ENCODE measurements at regions not wholly inside any gene's neighbourhood (a gene's known extent, or its start where the extent isn't known, plus 50 kb on each side); places are given as distances from the start of the nearest gene placed in this dataset.
"Not testable (repeated sequence)": the region's sequence is repeated elsewhere in the genome, so short reads cannot be mapped to it uniquely, and the experiment has no call there.

DNA sequence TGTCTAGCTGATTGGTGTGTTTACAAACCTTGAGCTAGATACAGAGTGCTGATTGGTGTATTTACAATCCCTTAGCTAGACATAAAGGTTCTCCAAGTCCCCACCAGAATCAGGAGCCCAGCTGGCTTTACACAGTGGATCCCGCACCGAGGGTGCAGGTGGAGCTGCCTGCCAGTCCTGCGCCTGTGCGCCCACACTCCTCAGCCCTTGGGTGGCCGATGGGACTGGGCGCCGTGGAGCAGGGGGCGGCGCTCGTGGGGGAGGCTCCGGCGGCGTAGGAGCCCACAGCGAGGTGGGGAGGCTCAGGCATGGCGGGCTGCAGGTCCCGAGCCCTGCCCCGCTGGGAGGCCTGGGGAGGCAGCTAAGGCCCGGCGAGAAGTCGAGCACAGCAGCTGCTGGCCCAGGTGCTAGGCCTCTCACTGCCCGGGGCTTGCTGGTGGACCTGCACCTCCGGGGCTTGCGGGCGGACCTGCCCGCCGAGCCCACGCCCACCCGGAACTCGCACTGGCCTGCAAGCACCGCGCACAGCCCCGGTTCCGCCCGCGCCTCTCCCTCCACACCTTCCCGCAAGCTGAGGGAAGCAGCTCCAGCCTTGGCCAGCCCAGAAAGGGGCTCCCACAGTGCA lies 51.0 kb upstream of the CDYL start:
- DNase-seq, result not testable (repeated sequence)

GRCh38 chr6:4724727-4725126 lies 51.5 kb upstream of the CDYL start:
- not testable (repeated sequence) for DNase-seq

GRCh38 chr6:4723383-4723782 lies 52.8 kb upstream of the CDYL start:
- DNase-seq, result no peak

- not testable (repeated sequence) for DNase-seq
Observed at GRCh38 chr6:4721368-4721767, 54.8 kb upstream of the CDYL start.

GRCh38 chr6:4719491-4719890 lies 56.7 kb upstream of the CDYL start:
- no peak for DNase-seq

DNA sequence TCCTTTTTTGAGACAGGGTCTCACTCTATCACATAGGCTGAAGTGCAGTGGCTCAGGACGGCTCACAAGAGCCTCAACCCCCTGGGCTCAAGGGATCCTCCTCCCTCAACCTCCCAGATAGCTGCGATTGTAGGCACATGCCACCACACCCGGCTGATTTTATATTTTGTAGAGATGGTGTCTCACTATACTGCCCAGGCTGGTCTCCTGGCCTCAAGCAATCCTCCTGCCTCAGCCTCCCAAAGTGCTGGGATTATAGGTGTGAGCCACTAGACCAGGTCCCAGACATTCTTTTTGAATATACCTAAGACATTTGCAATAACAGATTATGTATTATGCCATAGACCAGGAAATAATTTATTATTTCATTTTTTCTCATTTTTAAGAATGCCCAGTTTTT lies 58.3 kb upstream of the CDYL start:
- DNase-seq, result no peak

DNA sequence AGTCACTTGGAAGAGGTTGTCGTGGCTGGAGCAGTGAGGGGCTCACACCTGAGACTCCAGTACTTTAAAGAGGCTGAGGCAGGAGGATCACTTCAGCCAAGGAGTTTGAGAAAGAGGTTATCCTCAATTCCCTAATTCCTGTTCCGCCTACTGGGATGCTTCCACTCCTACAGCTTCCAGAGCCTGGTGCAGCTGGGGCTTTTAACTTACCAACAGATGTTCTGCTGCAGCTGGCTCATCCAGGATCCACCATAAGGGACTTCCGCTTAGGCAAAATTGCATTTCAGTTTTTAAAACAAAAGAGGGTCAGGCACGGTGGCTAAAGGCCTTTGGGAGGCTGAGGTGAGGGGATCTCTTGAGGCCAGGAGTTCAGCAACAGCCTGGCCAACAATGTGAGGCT lies 59.1 kb upstream of the CDYL start:
- DNase-seq, result no peak

- no peak for DNase-seq
Observed at GRCh38 chr6:4714961-4715501, 61.2 kb upstream of the CDYL start.

DNA sequence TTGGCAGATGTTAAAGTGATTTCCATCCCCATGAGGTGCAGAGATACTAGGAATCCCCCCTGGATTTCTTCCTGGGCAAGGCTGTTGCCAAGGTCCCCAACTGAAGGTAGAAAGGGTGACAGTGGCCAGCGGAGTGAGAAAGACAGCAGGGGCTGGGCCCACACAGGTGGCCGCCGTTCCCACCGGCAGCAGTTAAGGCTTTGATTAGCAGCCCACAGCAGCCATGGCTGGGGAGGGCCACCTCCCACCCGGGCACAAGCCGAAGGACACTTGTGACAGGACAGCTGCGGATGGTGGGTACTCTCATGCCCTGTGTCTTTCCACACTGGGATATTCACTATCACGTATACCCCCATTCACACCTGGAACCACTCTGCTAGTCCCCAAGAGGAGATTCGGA lies 63.9 kb upstream of the CDYL start:
- DNase-seq, result no peak

DNA sequence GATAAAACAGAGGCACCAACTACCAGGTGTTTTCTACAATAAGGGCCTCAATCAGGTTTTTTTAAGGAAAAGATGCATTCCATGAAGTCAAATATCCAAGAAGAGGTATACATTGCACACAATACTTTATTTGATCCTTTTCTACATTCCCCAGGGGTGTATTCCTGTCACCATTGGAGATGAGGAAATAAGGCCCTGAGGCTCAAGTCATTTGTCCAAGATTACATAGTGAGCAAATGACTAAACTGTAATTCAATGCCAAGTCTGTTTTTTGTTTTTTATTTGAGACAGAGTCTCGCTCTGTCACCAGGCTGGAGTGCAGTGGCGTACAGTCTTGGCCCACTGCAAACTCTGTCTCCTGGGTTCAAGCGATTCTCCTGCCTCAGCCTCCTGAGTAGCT lies 69.2 kb upstream of the CDYL start:
- DNase-seq, result no peak

- no peak for DNase-seq
Observed at GRCh38 chr6:4705809-4706208, 70.4 kb upstream of the CDYL start.

GRCh38 chr6:4703382-4703781 lies 72.8 kb upstream of the CDYL start:
- DNase-seq, result no peak

DNA sequence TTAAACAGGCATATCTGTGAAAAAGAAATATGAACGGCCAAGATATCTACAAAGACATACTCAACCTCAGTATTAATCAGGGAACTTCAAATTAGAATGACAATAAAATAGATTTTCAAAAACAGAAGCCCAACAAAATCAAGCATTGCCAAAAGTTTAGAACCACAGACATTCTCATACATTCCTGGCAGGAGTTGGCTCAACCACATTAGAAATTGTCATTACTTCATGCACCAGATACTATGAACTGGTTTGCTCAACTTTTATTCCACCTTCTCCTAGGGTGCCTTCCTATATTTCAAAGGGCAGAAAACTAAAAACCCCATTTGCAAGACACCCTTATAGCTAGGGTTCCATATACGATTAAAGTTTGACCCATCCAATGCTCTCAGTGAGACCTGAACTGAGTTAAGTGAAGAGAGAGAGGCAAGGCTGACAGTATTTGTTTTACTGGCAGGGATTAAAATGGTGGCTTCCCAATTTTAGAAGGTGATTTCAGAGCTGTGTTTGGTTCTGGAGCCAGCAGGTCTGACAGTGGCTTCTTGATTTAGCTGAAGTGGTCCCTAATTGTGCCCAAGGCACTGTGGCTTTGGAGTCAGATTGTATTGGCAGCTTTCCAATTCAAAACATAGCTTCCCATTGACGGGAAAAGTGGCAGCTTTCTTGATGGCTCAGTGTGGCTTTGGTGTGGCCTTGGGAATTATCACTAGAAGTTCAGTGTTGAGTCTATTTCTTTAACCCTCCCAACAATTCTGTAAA lies 77.1 kb upstream of the CDYL start:
- no peak for DNase-seq

DNA sequence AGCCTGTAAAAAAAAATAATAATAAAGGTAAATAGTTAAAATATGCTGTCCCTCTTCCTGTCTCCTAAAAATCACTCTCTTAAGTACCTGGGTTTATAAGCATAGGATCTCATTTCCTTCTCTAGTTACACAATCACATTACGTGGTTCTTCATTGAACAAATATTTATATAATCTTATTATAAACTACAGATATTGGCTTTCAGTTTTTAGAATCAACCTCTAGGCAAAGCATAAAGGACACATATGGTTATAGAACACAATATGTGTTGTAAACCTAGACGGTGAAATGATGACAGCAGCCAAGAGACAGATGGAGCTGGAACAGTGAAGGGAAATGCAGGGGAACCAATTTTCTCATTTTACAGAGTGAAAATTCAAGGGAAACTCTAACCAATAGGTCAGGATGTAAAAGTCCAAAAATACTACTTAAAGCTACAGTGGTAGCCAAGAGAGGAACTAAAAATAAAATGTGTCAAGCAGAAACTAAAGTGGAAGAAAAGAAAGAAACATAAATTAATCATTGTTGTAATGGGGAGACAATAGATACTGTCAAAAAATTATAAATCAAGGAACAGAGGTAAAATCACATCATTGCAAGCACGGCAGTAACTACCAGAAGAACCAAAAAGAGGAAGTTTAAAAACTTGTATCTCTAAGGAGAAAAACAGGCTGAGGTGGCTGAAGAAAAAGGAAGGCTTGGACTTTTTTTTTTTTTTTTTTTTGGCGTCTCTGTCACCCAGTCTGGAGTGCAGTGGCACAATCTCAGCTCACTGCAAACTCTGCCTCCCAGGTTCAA lies 82.8 kb upstream of the CDYL start:
- no peak for DNase-seq

DNA sequence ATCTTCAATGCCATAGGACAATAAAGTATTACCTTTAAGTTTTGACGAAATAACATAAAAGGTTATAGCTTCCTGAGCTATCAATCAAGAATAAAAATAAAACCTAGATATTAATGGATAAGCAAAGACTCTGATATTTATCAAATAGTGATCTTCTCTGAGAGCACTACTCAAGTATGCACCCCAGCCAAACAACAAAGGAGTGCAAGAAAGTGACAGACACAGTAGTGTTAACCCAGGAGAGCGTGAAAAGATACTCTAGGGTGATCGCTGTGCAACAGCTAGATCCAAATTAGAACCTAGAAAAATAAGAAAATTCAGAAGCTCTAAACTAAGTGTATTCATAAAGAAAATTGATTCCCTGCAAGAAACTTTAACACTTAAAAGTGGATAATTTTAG lies 83.5 kb upstream of the CDYL start:
- DNase-seq, result no peak

DNA sequence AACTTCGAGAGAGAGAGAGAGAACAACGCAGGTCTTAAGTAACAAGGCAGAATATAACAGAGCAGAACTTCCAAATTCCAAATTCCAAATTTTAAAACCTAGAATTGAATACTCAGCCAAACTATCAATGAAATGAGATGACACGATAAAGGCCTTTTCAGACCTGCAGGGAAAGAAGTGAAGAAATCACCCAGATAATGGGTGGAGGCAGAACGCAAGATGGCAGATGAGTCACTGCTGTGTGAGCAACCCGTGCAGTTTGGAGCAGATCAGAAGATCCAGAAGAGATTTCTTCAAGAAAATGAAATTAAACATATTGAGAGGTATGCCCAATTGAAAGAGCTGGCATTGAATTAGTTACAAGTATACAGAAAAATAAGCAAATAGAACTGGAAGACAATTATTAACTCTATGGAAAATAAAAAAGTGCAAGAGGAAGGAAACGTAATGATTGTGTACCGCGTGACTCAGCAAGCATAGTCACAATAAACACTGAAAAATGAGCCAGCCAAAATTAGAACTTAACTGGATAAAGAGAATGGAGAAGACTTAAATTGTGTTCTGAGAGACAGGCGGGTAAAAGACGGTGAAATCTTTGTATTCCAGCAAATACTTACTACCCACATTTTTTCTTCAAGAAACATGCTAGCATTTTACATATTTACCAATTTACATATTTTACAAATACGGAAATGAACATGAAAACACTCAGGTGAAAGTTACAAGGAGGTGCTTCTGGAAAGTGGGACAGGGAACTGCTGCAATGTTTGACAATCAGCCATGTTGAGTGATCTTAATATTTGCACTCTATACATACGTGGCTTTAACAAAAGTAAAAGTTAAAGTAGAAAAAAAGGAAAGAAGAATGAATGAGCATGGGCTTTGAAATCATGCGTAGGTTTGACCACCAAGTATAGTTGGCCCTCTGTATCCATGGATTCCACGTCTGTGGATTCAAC lies 87.9 kb upstream of the CDYL start:
- no peak for DNase-seq

- DNase-seq, result no peak
Observed at GRCh38 chr6:4687656-4687988, 88.6 kb upstream of the CDYL start.

DNA sequence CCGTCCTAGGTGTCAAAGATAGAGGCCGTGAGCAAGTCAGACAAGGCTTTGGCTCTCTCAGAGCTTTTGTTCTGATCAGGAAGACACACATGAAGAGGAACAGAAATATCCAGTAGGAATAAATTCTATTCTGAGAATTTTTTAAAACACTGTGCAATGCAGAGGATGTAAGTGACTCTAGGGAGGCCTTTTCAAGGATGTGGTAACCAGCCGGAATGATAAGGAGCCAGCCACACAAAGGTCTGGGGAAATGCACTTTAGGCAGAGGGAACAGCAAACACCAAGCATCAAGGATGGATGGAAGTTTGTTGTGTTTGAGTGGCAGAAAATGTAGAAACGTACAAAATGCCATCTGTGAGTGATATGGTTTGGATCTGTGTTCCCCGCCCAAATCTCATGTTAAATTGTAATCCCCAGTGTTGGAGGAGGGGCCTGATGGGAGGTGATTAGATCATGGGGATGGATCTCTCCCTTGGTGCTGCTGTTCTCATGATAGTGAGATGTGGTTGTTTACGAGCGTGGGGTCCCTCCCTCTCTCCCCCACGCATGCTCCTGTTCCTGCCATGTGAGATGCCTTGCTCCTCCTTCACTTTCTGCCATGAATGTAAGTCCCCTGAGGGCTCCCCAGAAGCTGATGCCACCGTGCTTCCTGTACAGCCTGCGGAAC lies 93.6 kb upstream of the CDYL start:
- DNase-seq, result no peak

DNA sequence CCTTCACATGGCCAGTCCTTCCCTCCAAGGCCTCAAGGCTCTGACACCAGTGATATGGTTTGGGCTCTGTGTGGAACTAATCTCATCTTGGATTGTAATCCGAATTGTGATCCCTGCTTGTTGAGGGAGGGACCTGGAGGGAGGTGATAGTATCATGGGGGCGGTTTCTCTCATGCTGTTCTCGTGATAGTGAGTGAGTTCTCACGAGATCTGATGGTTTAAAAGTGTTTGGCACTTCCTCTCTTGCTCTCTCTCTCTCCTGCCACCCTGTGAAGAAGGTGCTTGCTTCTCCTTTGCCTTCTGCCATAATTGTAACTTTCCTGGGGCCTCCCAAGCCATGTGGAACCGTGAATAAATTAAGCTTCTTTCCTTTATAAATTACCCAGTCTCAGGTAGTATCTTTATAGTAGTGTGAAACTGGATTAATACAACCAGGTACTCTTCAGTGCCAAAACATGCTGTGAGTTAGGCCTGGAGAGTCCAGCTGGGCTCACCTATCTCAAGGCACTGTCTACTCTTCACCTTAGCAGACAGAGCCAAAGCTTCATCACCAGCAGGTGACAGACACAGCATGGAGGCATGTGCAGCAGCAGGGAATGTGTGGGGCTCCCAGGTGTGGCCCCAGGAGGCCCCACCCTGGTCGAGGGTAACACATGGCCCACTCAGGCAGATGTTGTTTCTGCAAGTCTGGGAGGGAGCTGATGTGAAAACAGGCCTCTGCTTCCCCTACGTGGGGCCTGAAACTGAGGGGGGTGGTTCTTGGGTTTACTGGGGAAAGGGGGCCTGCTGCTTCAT lies 97.5 kb upstream of the CDYL start:
- no peak for DNase-seq

DNA sequence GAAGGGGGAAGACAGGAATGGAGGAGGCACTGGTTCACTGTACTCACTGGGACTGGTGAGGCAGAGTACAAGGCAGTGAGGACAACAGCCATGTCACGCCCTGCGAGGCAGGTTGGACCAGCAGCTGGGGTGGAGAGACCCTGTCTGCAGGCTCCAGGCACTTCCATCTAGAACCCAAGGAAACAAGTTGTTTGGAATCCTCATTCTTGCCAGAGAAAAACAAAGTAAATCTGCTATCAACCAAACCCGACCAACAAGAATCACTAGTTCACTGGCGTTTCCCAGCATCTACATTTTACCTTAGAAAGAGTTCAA lies 98.5 kb upstream of the CDYL start:
- no peak for DNase-seq

- DNase-seq, result no peak
Observed at GRCh38 chr6:4677011-4677750, 99.0 kb upstream of the CDYL start.

Data from GDM1 (cell line).